ENCODE measurements at regions not wholly inside any gene's neighbourhood (a gene's known extent, or its start where the extent isn't known, plus 50 kb on each side); places are given as distances from the start of the nearest gene placed in this dataset.

- TF ChIP-seq, protein P1, sequence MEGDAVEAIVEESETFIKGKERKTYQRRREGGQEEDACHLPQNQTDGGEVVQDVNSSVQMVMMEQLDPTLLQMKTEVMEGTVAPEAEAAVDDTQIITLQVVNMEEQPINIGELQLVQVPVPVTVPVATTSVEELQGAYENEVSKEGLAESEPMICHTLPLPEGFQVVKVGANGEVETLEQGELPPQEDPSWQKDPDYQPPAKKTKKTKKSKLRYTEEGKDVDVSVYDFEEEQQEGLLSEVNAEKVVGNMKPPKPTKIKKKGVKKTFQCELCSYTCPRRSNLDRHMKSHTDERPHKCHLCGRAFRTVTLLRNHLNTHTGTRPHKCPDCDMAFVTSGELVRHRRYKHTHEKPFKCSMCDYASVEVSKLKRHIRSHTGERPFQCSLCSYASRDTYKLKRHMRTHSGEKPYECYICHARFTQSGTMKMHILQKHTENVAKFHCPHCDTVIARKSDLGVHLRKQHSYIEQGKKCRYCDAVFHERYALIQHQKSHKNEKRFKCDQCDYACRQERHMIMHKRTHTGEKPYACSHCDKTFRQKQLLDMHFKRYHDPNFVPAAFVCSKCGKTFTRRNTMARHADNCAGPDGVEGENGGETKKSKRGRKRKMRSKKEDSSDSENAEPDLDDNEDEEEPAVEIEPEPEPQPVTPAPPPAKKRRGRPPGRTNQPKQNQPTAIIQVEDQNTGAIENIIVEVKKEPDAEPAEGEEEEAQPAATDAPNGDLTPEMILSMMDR (IDR thresholded peaks at IDR 0.05): no peak
- TF ChIP-seq POLR2A (IDR thresholded peaks at IDR 0.05) (no peak), POLR2AphosphoS5 (IDR thresholded peaks at IDR 0.05) (no peak), EP300 (IDR thresholded peaks at IDR 0.05) (no peak)
Observed at GRCh38 chr6:113466526-113466925, 390.6 kb upstream of the MARCKS start.
